SK-N-MC (cell line): ENCODE measurements at regions not wholly inside any gene's neighbourhood (a gene's known extent, or its start where the extent isn't known, plus 50 kb on each side); places are given as distances from the start of the nearest gene placed in this dataset.

Experiments
- EZH2 ChIP-seq: fragments of 200-600 bp; sonication (generic); IDR thresholded peaks from one replicate; pipeline ENCODE4 v1.6.1; 2017; ENCODE audit warnings: antibody characterized with exemption
- FOXP2 ChIP-seq: optimal IDR thresholded peaks from 2 replicates; pipeline ENCODE3; 2011; ENCODE audit warnings: mild to moderate bottlenecking, moderate library complexity; ENCODE audit not compliant: insufficient read depth; ENCODE audit errors: extremely low read length, control extremely low read depth
- POLR2AphosphoS5 ChIP-seq: IDR thresholded peaks from 2 replicates; pipeline ENCODE4 v1.6.1; 2012; ENCODE audit warnings: mild to moderate bottlenecking, low read depth, low read length, borderline replicate concordance

DNA sequence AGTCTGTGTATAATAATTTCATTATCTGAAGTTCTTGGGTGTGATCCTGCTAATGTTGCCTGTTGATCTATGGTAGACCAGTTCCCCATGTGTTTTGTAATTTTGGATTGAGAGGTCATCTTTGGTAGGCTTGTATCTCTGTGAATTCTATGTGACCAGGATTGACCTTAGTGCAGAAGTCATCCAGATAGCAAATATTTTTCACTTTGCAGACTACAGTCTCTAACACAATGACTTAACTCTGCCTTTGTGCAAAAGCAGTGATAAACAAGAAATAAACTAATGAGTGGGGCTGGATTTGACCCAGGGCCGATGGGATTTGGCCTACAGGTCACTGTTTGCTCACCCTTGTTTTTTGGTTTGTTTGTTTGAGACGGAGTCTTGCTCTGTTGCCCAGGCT, 144.6 kb upstream of the MYL2 start:
- TF ChIP-seq EZH2 (no peak), POLR2AphosphoS5 (no peak), FOXP2 (no peak)
